ENCODE measurements at regions not wholly inside any gene's neighbourhood (a gene's known extent, or its start where the extent isn't known, plus 50 kb on each side); places are given as distances from the start of the nearest gene placed in this dataset.

DNA sequence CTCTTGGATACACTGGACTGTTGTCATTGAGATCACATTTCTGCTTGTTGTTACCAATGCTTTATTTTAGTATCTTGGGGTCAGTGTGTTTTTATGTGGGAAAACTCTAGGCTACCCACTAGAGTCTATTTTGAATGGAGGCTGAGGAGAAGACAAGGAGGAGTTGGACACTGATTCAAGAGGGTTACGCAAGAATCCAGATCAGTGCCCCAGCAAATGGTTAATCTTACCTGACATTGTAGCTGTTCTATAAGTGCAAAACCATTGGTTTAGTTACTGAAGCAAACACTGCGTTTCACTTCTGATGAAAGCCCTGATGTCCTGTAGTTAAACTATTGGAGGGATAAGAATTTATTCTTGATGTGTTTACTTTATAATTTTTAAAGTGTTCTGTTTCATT lies 331.1 kb upstream of the NR3C2 start:
- Mint-ChIP-seq H3K27me3 (no peaks in the 10 kb centered on the region), H3K36me3 (no peaks in the 10 kb centered on the region), H3K4me1 (ENCODE audit: unreplicated experiment) (no peaks in the 10 kb centered on the region), H3K4me3 (no peak overlapping the region), H3K27ac (no peak overlapping the region), H3K9me3 (no peaks in the 10 kb centered on the region)
- no peak for DNase-seq (ENCODE audit: extremely low spot score, unreplicated experiment)
- TF ChIP-seq, protein P1, sequence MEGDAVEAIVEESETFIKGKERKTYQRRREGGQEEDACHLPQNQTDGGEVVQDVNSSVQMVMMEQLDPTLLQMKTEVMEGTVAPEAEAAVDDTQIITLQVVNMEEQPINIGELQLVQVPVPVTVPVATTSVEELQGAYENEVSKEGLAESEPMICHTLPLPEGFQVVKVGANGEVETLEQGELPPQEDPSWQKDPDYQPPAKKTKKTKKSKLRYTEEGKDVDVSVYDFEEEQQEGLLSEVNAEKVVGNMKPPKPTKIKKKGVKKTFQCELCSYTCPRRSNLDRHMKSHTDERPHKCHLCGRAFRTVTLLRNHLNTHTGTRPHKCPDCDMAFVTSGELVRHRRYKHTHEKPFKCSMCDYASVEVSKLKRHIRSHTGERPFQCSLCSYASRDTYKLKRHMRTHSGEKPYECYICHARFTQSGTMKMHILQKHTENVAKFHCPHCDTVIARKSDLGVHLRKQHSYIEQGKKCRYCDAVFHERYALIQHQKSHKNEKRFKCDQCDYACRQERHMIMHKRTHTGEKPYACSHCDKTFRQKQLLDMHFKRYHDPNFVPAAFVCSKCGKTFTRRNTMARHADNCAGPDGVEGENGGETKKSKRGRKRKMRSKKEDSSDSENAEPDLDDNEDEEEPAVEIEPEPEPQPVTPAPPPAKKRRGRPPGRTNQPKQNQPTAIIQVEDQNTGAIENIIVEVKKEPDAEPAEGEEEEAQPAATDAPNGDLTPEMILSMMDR (conservative IDR thresholded peaks at IDR 0.05) = no peak

DNA sequence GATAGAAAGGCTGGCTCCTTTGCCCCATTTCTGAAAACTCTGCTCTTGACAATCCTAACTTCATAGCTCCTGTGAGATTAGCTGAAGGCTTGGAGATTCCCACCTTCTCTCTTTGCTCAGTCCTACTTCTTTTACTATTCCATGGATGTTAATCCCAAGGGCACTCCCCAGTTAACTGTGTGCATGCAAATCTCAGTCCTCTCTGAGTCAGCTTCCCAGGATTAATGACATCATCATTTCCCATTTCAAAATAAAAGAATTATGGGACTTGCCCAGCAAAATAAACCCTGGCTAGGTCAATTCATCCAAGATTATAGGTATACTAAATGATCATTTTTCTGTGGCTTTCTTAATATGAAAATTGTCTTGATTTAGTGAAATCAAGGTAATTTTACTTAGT lies 328.6 kb upstream of the NR3C2 start:
- no peak for DNase-seq (ENCODE audit: extremely low spot score, unreplicated experiment)
- no peaks in the 10 kb centered on the region for H3K36me3 Mint-ChIP-seq
- H3K4me3 Mint-ChIP-seq = no peak overlapping the region
- no peaks in the 10 kb centered on the region for H3K4me1 Mint-ChIP-seq (ENCODE audit: unreplicated experiment)
- H3K9me3 Mint-ChIP-seq = no peaks in the 10 kb centered on the region
- TF ChIP-seq, protein P1 (conservative IDR thresholded peaks at IDR 0.05) = no peak
- no peaks in the 10 kb centered on the region for H3K27me3 Mint-ChIP-seq
- no peak overlapping the region for H3K27ac Mint-ChIP-seq

DNA sequence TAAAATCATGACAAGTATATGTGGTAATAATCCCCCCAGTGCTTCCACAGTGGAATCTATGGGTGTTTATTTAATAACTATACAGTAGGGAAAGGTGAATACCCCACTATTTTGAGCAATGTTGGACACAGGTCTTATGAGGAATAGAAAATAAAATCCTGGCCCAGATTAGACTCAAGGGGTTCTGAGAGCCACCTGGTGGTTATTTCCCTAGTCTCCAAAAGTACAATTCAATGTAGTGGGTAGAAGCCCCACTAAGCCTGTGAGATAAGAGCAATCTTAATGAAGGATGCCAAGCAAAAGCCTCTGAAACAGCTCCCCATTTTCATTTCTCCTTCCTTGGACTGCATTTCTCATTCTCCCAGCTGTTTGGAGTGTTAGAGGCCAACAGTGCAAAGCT lies 328.2 kb upstream of the NR3C2 start:
- TF ChIP-seq, protein P1 (conservative IDR thresholded peaks at IDR 0.05) = no peak
- Mint-ChIP-seq H3K4me3 (no peak overlapping the region), H3K27me3 (no peaks in the 10 kb centered on the region), H3K9me3 (no peaks in the 10 kb centered on the region), H3K36me3 (no peaks in the 10 kb centered on the region), H3K27ac (no peak overlapping the region), H3K4me1 (ENCODE audit: unreplicated experiment) (no peaks in the 10 kb centered on the region)
- DNase-seq (ENCODE audit: extremely low spot score, unreplicated experiment) = no peak

DNA sequence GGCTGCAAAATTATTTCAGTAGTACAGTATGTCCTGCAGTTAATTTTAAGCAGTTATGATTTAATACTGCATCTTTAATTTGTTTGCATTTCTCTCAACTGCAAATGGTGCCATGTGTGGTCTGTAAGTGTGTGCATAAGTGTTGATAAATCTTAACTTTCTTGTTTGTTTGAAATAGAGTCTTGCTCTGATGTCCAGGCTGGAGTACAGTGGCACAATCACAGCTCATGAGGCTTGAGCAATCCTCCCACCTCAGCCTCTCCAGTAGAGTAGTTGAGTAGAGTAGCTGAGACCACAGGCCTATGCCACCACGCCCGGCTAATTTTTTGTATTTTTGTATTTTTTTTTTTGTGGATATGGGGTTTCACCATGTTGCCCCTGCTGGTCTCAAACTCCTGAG lies 322.5 kb upstream of the NR3C2 start:
- no peaks in the 10 kb centered on the region for H3K27me3 Mint-ChIP-seq
- H3K36me3 Mint-ChIP-seq = no peaks in the 10 kb centered on the region
- no peak for DNase-seq (ENCODE audit: extremely low spot score, unreplicated experiment)
- peaks cover 7% of the 10 kb centered on the region for H3K9me3 Mint-ChIP-seq
- H3K4me3 Mint-ChIP-seq = no peak overlapping the region
- no peaks in the 10 kb centered on the region for H3K4me1 Mint-ChIP-seq (ENCODE audit: unreplicated experiment)
- TF ChIP-seq, protein P1 (conservative IDR thresholded peaks at IDR 0.05) = no peak
- H3K27ac Mint-ChIP-seq = no peak overlapping the region

DNA sequence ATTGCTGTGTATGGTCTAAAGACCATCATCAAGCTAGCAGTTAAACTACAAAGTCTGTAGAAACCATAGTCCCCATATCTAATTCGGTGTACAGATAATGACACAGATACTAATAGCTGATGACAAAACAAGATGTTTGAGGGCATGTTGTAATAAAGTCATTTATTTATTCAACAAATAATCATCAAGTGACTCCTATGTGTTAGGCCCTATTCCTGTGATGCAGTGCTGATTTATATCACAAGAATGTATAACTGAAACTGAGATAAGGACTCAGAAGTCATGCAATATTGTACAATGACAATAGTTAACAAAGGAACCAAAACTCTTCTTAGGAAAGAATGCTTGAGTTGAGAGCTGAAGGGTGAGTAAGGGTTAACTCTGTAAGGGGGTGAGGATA lies 315.0 kb upstream of the NR3C2 start:
- Mint-ChIP-seq H3K9me3 (peaks cover 11% of the 10 kb centered on the region), H3K27me3 (no peaks in the 10 kb centered on the region), H3K4me3 (no peak overlapping the region), H3K4me1 (ENCODE audit: unreplicated experiment) (no peaks in the 10 kb centered on the region), H3K36me3 (no peaks in the 10 kb centered on the region), H3K27ac (no peak overlapping the region)
- no peak for DNase-seq (ENCODE audit: extremely low spot score, unreplicated experiment)
- TF ChIP-seq, protein P1 (conservative IDR thresholded peaks at IDR 0.05) = no peak

DNA sequence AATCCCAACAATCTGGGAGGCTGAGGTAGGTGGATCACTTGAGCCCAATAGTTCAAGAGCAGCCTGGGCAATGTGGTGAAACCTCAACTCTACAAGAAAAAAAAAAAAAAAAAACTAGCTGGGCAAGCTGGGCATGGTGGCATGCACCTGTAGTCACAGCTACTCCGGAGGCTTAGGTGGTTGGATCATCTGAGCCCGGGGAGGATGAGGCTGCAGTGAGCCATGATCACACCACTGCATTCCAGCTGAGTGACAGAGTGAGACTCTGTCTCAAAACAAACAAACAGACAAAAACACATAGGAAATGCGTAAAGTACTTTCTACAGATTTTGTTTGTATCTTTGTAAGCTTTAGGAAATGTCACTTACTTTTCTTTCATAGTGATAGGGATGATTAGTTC lies 307.2 kb upstream of the NR3C2 start:
- Mint-ChIP-seq H3K27ac (no peak overlapping the region), H3K27me3 (no peaks in the 10 kb centered on the region), H3K36me3 (no peaks in the 10 kb centered on the region), H3K4me1 (ENCODE audit: unreplicated experiment) (no peaks in the 10 kb centered on the region), H3K4me3 (no peak overlapping the region), H3K9me3 (no peaks in the 10 kb centered on the region)
- DNase-seq (ENCODE audit: extremely low spot score, unreplicated experiment) = no peak
- TF ChIP-seq, protein P1 (conservative IDR thresholded peaks at IDR 0.05) = no peak
